ENCODE measurements at regions not wholly inside any gene's neighbourhood (a gene's known extent, or its start where the extent isn't known, plus 50 kb on each side); places are given as distances from the start of the nearest gene placed in this dataset.
"Not testable (repeated sequence)": the region's sequence is repeated elsewhere in the genome, so short reads cannot be mapped to it uniquely, and the experiment has no call there.

GRCh38 chr17:20877384-20877783, 165.4 kb downstream of the USP22 start:
- TF ChIP-seq, protein P1, sequence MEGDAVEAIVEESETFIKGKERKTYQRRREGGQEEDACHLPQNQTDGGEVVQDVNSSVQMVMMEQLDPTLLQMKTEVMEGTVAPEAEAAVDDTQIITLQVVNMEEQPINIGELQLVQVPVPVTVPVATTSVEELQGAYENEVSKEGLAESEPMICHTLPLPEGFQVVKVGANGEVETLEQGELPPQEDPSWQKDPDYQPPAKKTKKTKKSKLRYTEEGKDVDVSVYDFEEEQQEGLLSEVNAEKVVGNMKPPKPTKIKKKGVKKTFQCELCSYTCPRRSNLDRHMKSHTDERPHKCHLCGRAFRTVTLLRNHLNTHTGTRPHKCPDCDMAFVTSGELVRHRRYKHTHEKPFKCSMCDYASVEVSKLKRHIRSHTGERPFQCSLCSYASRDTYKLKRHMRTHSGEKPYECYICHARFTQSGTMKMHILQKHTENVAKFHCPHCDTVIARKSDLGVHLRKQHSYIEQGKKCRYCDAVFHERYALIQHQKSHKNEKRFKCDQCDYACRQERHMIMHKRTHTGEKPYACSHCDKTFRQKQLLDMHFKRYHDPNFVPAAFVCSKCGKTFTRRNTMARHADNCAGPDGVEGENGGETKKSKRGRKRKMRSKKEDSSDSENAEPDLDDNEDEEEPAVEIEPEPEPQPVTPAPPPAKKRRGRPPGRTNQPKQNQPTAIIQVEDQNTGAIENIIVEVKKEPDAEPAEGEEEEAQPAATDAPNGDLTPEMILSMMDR (IDR thresholded peaks at IDR 0.05 in 2 of 3, conservative IDR thresholded peaks at IDR 0.05 in 1 of 3; ENCODE audit: control insufficient read depth in 2 of 3, extremely low read depth in 1 of 3, insufficient read depth in 1 of 3, low read depth in 3 of 3, low read length in 3 of 3): not testable (repeated sequence)
- not testable (repeated sequence) for TF ChIP-seq CBX5 (IDR thresholded peaks at IDR 0.05; ENCODE audit: low read depth); MYC (IDR thresholded peaks at IDR 0.05; ENCODE audit: insufficient read depth, insufficient read length, insufficient replicate concordance, low read length, severe bottlenecking); ZNF384 (IDR thresholded peaks at IDR 0.05; ENCODE audit: borderline replicate concordance, low read depth, low read length); IKZF1 (conservative IDR thresholded peaks at IDR 0.05); POLR2A (IDR thresholded peaks at IDR 0.05; ENCODE audit: low read depth, low read length); SREBF1 (IDR thresholded peaks at IDR 0.05; ENCODE audit: low read length); JUND (IDR thresholded peaks at IDR 0.05; ENCODE audit: low read depth, low read length); ZBED1 (IDR thresholded peaks at IDR 0.05; ENCODE audit: borderline replicate concordance); EZH2 (IDR thresholded peaks at IDR 0.05; ENCODE audit: borderline replicate concordance, control insufficient read depth, low read depth, low read length); SIN3A (IDR thresholded peaks at IDR 0.05; ENCODE audit: low read depth, low read length); ASH2L (IDR thresholded peaks at IDR 0.05; ENCODE audit: borderline replicate concordance, low read depth); HDAC6 (IDR thresholded peaks at IDR 0.05; ENCODE audit: unreplicated experiment)
- TF ChIP-seq, protein P2, sequence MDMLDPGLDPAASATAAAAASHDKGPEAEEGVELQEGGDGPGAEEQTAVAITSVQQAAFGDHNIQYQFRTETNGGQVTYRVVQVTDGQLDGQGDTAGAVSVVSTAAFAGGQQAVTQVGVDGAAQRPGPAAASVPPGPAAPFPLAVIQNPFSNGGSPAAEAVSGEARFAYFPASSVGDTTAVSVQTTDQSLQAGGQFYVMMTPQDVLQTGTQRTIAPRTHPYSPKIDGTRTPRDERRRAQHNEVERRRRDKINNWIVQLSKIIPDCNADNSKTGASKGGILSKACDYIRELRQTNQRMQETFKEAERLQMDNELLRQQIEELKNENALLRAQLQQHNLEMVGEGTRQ (IDR thresholded peaks at IDR 0.05; ENCODE audit: borderline replicate concordance, low read depth, low read length): not testable (repeated sequence)

Data from GM12878 (cell line).